Ishikawa (cell line): ENCODE measurements at regions not wholly inside any gene's neighbourhood (a gene's known extent, or its start where the extent isn't known, plus 50 kb on each side); places are given as distances from the start of the nearest gene placed in this dataset.

ENCODE experiments used
- MAX ChIP-seq: IDR thresholded peaks from 2 replicates; pipeline ENCODE4 v1.6.1; 2012
- NFIC ChIP-seq: IDR thresholded peaks from 2 replicates; pipeline ENCODE4 v1.6.1; 2012
- REST ChIP-seq: IDR thresholded peaks from 2 replicates; pipeline ENCODE4 v1.6.1; 2012; ENCODE audit warnings: low read depth, mild to moderate bottlenecking
- TAF1 ChIP-seq: IDR thresholded peaks from 2 replicates; pipeline ENCODE4 v1.6.1; 2012; ENCODE audit warnings: low read depth, mild to moderate bottlenecking
- TEAD4 ChIP-seq: IDR thresholded peaks from 2 replicates; pipeline ENCODE4 v1.6.1; 2012

GRCh38 chr14:100653409-100653808, 66.2 kb upstream of the BEGAIN start:
- TF ChIP-seq REST = no peak
- TF ChIP-seq TAF1 = no peak
- no peak for TF ChIP-seq NFIC
- no peak for TF ChIP-seq TEAD4
- TF ChIP-seq MAX = no peak
